ENCODE measurements at regions not wholly inside any gene's neighbourhood (a gene's known extent, or its start where the extent isn't known, plus 50 kb on each side); places are given as distances from the start of the nearest gene placed in this dataset.

GRCh38 chr20:48309293-48309692 is 518.5 kb downstream of the PREX1 start:
- no peak for TF ChIP-seq CTCF (IDR thresholded peaks at IDR 0.05; ENCODE audit: low read depth, low read length, poor library complexity, severe bottlenecking)
- no peak for TF ChIP-seq EZH2phosphoT487 (IDR thresholded peaks at IDR 0.05; ENCODE audit: borderline replicate concordance, low read length)
